IPS-15b (cell line): ENCODE measurements at regions not wholly inside any gene's neighbourhood (a gene's known extent, or its start where the extent isn't known, plus 50 kb on each side); places are given as distances from the start of the nearest gene placed in this dataset.

Source experiments
- H3K27me3 ChIP-seq: one replicate; pipeline ENCODE4 v1.6.1; 2013; ENCODE audit warnings: low read length; ENCODE audit not compliant: control insufficient read depth, insufficient read depth
- H3K36me3 ChIP-seq: one replicate; pipeline ENCODE4 v1.6.1; 2013; ENCODE audit warnings: low read length; ENCODE audit not compliant: control insufficient read depth, insufficient read depth
- H3K4me1 ChIP-seq: one replicate; pipeline ENCODE4 v1.6.1; 2013; ENCODE audit warnings: mild to moderate bottlenecking, low read length; ENCODE audit not compliant: control insufficient read depth, insufficient read depth
- H3K4me3 ChIP-seq: one replicate; pipeline ENCODE4 v1.5.1; 2013; ENCODE audit warnings: low read depth, low read length
- H3K9ac ChIP-seq: one replicate; pipeline ENCODE4 v1.6.1; 2013; ENCODE audit warnings: low read depth, mild to moderate bottlenecking, low read length
- H3K9me3 ChIP-seq: one replicate; pipeline ENCODE4 v1.6.1; 2013; ENCODE audit warnings: mild to moderate bottlenecking, low read length; ENCODE audit not compliant: control insufficient read depth, insufficient read depth

GRCh38 chrX:16022580-16023200 lies 100.7 kb upstream of the GRPR start:
- Histone ChIP-seq H3K4me3 (no peak overlapping the region), H3K4me1 (peaks cover 6% of the 10 kb centered on the region), H3K9ac (no peak overlapping the region), H3K27me3 (no peaks in the 10 kb centered on the region), H3K36me3 (no peaks in the 10 kb centered on the region), H3K9me3 (no peaks in the 10 kb centered on the region)

- Histone ChIP-seq H3K4me1 (peaks cover 6% of the 10 kb centered on the region), H3K9me3 (no peaks in the 10 kb centered on the region), H3K9ac (no peak overlapping the region), H3K27me3 (no peaks in the 10 kb centered on the region), H3K36me3 (no peaks in the 10 kb centered on the region), H3K4me3 (no peak overlapping the region)
Observed at GRCh38 chrX:16018291-16018690, 105.1 kb upstream of the GRPR start.

- Histone ChIP-seq H3K36me3 (no peaks in the 10 kb centered on the region), H3K27me3 (no peaks in the 10 kb centered on the region), H3K4me3 (no peak overlapping the region), H3K9me3 (no peaks in the 10 kb centered on the region), H3K9ac (no peak overlapping the region), H3K4me1 (peaks cover 6% of the 10 kb centered on the region)
Observed at GRCh38 chrX:16014171-16014570, 109.2 kb upstream of the GRPR start.

- H3K27me3 ChIP-seq = no peaks in the 10 kb centered on the region
- H3K9ac ChIP-seq = no peak overlapping the region
- H3K4me1 ChIP-seq = no peaks in the 10 kb centered on the region
- H3K36me3 ChIP-seq = no peaks in the 10 kb centered on the region
- no peak overlapping the region for H3K4me3 ChIP-seq
- no peaks in the 10 kb centered on the region for H3K9me3 ChIP-seq
Observed at GRCh38 chrX:16012250-16012649, 111.1 kb upstream of the GRPR start.

- no peak overlapping the region for H3K9ac ChIP-seq
- H3K9me3 ChIP-seq = no peaks in the 10 kb centered on the region
- H3K27me3 ChIP-seq = no peaks in the 10 kb centered on the region
- no peaks in the 10 kb centered on the region for H3K36me3 ChIP-seq
- peaks cover 2% of the 10 kb centered on the region for H3K4me1 ChIP-seq
- H3K4me3 ChIP-seq = no peak overlapping the region
Observed at GRCh38 chrX:16005917-16006316, 117.4 kb upstream of the GRPR start.

GRCh38 chrX:16002185-16002584 lies 121.2 kb upstream of the GRPR start:
- no peaks in the 10 kb centered on the region for H3K36me3 ChIP-seq
- H3K9me3 ChIP-seq = no peaks in the 10 kb centered on the region
- H3K27me3 ChIP-seq = no peaks in the 10 kb centered on the region
- peaks cover 2% of the 10 kb centered on the region for H3K4me1 ChIP-seq
- H3K4me3 ChIP-seq = no peak overlapping the region
- H3K9ac ChIP-seq = no peak overlapping the region

GRCh38 chrX:15998350-15998749 lies 125.0 kb upstream of the GRPR start:
- H3K36me3 ChIP-seq = no peaks in the 10 kb centered on the region
- H3K9ac ChIP-seq = no peak overlapping the region
- no peaks in the 10 kb centered on the region for H3K9me3 ChIP-seq
- H3K4me3 ChIP-seq = no peak overlapping the region
- peaks cover 2% of the 10 kb centered on the region for H3K4me1 ChIP-seq
- H3K27me3 ChIP-seq = no peaks in the 10 kb centered on the region

- no peaks in the 10 kb centered on the region for H3K4me1 ChIP-seq
- no peaks in the 10 kb centered on the region for H3K36me3 ChIP-seq
- no peaks in the 10 kb centered on the region for H3K27me3 ChIP-seq
- no peak overlapping the region for H3K4me3 ChIP-seq
- H3K9me3 ChIP-seq = no peaks in the 10 kb centered on the region
- H3K9ac ChIP-seq = no peak overlapping the region
Observed at GRCh38 chrX:15989716-15990115, 133.6 kb upstream of the GRPR start.

GRCh38 chrX:15988661-15989603 lies 134.3 kb upstream of the AP1S2 start:
- no peaks in the 10 kb centered on the region for H3K9me3 ChIP-seq
- no peaks in the 10 kb centered on the region for H3K4me1 ChIP-seq
- no peak overlapping the region for H3K4me3 ChIP-seq
- H3K36me3 ChIP-seq = no peaks in the 10 kb centered on the region
- no peak overlapping the region for H3K9ac ChIP-seq
- H3K27me3 ChIP-seq = no peaks in the 10 kb centered on the region

GRCh38 chrX:15985937-15986336 lies 131.3 kb upstream of the AP1S2 start:
- Histone ChIP-seq H3K4me1 (no peaks in the 10 kb centered on the region), H3K9me3 (no peaks in the 10 kb centered on the region), H3K4me3 (no peak overlapping the region), H3K9ac (no peak overlapping the region), H3K27me3 (no peaks in the 10 kb centered on the region), H3K36me3 (no peaks in the 10 kb centered on the region)

GRCh38 chrX:15983034-15983433 lies 128.4 kb upstream of the AP1S2 start:
- H3K4me3 ChIP-seq = no peak overlapping the region
- no peaks in the 10 kb centered on the region for H3K4me1 ChIP-seq
- H3K36me3 ChIP-seq = no peaks in the 10 kb centered on the region
- H3K27me3 ChIP-seq = no peaks in the 10 kb centered on the region
- no peaks in the 10 kb centered on the region for H3K9me3 ChIP-seq
- H3K9ac ChIP-seq = no peak overlapping the region

GRCh38 chrX:15977644-15978043 lies 123.0 kb upstream of the AP1S2 start:
- no peaks in the 10 kb centered on the region for H3K27me3 ChIP-seq
- no peaks in the 10 kb centered on the region for H3K9me3 ChIP-seq
- H3K4me3 ChIP-seq = no peak overlapping the region
- no peaks in the 10 kb centered on the region for H3K4me1 ChIP-seq
- no peaks in the 10 kb centered on the region for H3K36me3 ChIP-seq
- H3K9ac ChIP-seq = no peak overlapping the region
